Ovary (tissue), 7 donors: ENCODE measurements at regions not wholly inside any gene's neighbourhood (a gene's known extent, or its start where the extent isn't known, plus 50 kb on each side); places are given as distances from the start of the nearest gene placed in this dataset.

Source experiments
- DNase-seq, 5 donors: peaks; one replicate each; pipeline ENCODE4 v3.0.0-alpha.2; 2019 to 2020
- H3K27ac ChIP-seq, 2 donors: fragments of 200-600 bp; one replicate each; pipeline versions ENCODE4 v1.5.1 to v1.8.0; 2019 to 2022
- H3K27me3 ChIP-seq: fragments of 200-600 bp; one replicate; pipeline ENCODE4 v1.8.0; 2022
- H3K36me3 ChIP-seq: fragments of 200-600 bp; sonication (generic); one replicate; pipeline ENCODE4 v1.5.1; 2019
- H3K4me1 ChIP-seq: one replicate; pipeline ENCODE4 v1.8.1; 2013; ENCODE audit warnings: mild to moderate bottlenecking, moderate library complexity; ENCODE audit not compliant: insufficient read depth
- H3K4me3 ChIP-seq: fragments of 200-600 bp; sonication (generic); one replicate; pipeline ENCODE4 v1.5.1; 2017
- H3K9me3 ChIP-seq, 2 donors: fragments of 200-600 bp in 1 of 2; sonication (generic) in 1 of 2; one replicate each; pipeline versions ENCODE4 v1.5.1 to v1.8.1; 2013 to 2019; ENCODE audit warnings: mild to moderate bottlenecking in 1 of 2, moderate library complexity in 1 of 2
- EP300 ChIP-seq: sonication (generic); formaldehyde crosslinking; IDR thresholded peaks from one replicate; pipeline ENCODE4 v1.6.1; 2017; ENCODE audit warnings: antibody characterized with exemption
- POLR2A ChIP-seq: fragments of 450-650 bp; IDR thresholded peaks from one replicate; pipeline ENCODE4 v1.6.1; 2017; ENCODE audit warnings: antibody characterized with exemption, mild to moderate bottlenecking, moderate library complexity
- WGBS, 3 donors: extraction: QIAGEN DNeasy Blood & Tissue Kit in 1 of 3; methylation state at CpG; one replicate each; pipeline versions ENCODE4 v1.1.5 to v1.1.7; 2013 to 2017; 5-methylcytosine and 5-hydroxymethylcytosine counted together
- intact Hi-C, 4 donors: fragments of 100-400 bp; cut with DNase I; formaldehyde crosslinking; loops; one replicate each; pipeline versions ENCODE4 v1.11.0 to v1.15.1; 2022 to 2023
- TF ChIP-seq, protein P1 (sequence below), 3 donors: fragments of 450-650 bp in 2 of 3; fragments of 200-600 bp in 1 of 3; IDR thresholded peaks; one replicate each; pipeline versions ENCODE4 v1.5.1 to v1.8.0; 2016 to 2022; ENCODE audit warnings: antibody characterized with exemption in 3 of 3, mild to moderate bottlenecking in 1 of 3
- donor health status: DM: no; HTN: no; CAD: no; lungs with moderate emphysema.
- donor health status: DM: no; HTN: no; CAD: no.
- donor health status: Bipolar disorder and iron deficiency.
- donor health status: DM: no; HTN: no; CAD: no.
- donor health status: DM: yes; HTN: yes; CAD: no.

DNA sequence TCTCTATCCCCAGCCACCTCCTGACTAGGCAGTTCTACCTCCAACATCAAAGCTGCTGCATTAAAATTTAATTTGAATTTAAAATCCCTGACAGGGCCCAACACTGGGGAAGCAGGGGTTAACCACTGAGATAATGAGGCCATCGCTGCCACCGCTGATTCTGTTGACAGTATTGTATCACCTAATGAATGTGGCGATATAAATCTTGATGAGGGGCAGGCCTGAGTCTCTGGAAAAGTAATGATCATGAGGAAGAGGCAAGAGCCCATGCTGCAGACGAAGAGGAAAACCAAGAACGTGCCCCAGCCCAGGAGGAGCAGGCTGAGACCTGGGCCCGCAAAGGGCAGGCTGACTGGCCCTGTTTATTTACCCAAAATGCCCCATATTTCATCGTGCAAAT lies 251.4 kb upstream of the ZFHX3 start:
- H3K4me1 ChIP-seq = no peaks in the 10 kb centered on the region
- no peaks in the 10 kb centered on the region for H3K27me3 ChIP-seq
- no peak for DNase-seq
- TF ChIP-seq POLR2A = no peak
- no peak for TF ChIP-seq EP300
- TF ChIP-seq, protein P1, sequence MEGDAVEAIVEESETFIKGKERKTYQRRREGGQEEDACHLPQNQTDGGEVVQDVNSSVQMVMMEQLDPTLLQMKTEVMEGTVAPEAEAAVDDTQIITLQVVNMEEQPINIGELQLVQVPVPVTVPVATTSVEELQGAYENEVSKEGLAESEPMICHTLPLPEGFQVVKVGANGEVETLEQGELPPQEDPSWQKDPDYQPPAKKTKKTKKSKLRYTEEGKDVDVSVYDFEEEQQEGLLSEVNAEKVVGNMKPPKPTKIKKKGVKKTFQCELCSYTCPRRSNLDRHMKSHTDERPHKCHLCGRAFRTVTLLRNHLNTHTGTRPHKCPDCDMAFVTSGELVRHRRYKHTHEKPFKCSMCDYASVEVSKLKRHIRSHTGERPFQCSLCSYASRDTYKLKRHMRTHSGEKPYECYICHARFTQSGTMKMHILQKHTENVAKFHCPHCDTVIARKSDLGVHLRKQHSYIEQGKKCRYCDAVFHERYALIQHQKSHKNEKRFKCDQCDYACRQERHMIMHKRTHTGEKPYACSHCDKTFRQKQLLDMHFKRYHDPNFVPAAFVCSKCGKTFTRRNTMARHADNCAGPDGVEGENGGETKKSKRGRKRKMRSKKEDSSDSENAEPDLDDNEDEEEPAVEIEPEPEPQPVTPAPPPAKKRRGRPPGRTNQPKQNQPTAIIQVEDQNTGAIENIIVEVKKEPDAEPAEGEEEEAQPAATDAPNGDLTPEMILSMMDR (IDR thresholded peaks at IDR 0.05) = no peak
- H3K9me3 ChIP-seq = no peaks in the 10 kb centered on the region
- intact Hi-C loops = no loop called here
- no peak overlapping the region for H3K27ac ChIP-seq
- H3K36me3 ChIP-seq = no peaks in the 10 kb centered on the region
- H3K4me3 ChIP-seq = no peak overlapping the region
- WGBS, 3 donors = 63 to 68% (median 65%) methylated on average over 7 of the region's 7 CpGs

DNA sequence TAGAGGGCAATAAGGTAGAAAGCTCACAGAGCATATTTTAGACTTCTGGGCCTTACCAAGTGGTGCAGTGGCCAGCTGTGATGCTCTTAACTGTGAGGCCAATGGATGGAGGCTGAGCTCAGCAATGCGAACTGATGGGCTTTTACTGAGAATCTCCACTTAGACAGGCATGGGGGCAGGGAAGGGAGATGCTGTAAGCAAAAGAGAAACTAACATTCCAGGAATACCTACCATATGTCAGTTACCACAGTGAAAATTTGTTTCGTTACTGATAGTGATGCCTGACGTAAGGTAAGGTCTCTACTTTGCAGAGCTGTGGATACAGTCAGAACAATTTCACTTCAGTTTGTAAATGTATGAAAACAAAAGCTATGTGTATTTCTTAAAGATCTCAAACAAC lies 250.6 kb upstream of the ZFHX3 start:
- intact Hi-C loops = no loop called here
- H3K4me1 ChIP-seq = no peaks in the 10 kb centered on the region
- no peak for DNase-seq
- no peaks in the 10 kb centered on the region for H3K9me3 ChIP-seq
- TF ChIP-seq EP300 (no peak), POLR2A (no peak)
- TF ChIP-seq, protein P1 (IDR thresholded peaks at IDR 0.05) = no peak
- no peak overlapping the region for H3K27ac ChIP-seq
- H3K4me3 ChIP-seq = no peak overlapping the region
- H3K27me3 ChIP-seq = no peaks in the 10 kb centered on the region
- WGBS, 3 donors = 16 to 37% (median 20%) methylated on average over 3 of the region's 3 CpGs
- no peaks in the 10 kb centered on the region for H3K36me3 ChIP-seq

DNA sequence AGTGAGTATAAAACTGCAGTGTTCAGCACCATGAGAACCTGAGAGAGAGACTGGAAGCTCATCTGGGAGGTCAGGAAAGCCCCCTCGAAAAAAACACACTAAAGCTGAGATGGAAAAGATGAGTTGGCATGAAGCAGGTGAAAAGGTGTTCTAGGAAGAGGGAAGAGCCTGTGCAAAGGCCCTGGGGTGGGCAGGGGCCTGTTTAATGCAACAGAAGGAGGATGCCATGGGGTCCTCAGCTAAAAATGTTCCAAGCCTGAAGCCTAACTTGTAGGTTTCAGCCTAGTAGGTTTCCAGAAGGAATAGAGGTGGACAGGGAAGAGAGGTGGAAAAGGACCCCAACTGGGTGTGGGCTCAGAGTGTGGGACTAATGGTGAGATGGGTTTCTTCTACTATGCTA lies 242.3 kb upstream of the ZFHX3 start:
- no peak for DNase-seq
- Histone ChIP-seq H3K4me3 (no peak overlapping the region), H3K36me3 (no peaks in the 10 kb centered on the region), H3K4me1 (no peaks in the 10 kb centered on the region), H3K9me3 (no peaks in the 10 kb centered on the region), H3K27me3 (no peaks in the 10 kb centered on the region), H3K27ac (no peak overlapping the region)
- intact Hi-C loops = no loop called here
- WGBS, 3 donors = 46 to 64% (median 57%) methylated on average over 1 of the region's 1 CpG
- TF ChIP-seq EP300 (no peak), POLR2A (no peak)
- TF ChIP-seq, protein P1 (IDR thresholded peaks at IDR 0.05) = no peak

DNA sequence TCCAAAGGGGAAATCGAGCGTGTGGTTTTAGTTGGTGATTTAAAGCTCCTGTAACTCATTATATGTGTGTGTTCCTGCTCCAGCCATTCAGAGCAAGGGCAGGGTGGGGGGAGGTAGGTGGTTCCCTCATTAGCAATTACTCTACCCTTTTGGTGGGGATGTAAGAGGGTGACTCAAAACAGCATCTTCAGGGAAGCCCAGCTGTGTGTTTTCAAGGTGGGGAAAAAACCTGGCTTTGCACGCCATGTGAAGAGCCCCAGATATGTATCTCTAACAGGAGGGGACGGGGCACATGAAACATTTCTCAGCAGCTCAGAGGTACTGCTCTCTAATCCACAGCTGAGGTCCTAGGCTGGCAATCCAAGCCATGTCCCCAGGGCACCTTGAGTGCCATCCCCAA lies 241.3 kb upstream of the ZFHX3 start:
- no peak for TF ChIP-seq POLR2A
- no peak for TF ChIP-seq EP300
- TF ChIP-seq, protein P1 (IDR thresholded peaks at IDR 0.05) = no peak
- no peak for DNase-seq
- Histone ChIP-seq H3K9me3 (no peaks in the 10 kb centered on the region), H3K4me1 (no peaks in the 10 kb centered on the region), H3K27ac (no peak overlapping the region), H3K27me3 (no peaks in the 10 kb centered on the region), H3K4me3 (no peak overlapping the region), H3K36me3 (no peaks in the 10 kb centered on the region)
- 55 to 58% (median 55%) methylated on average over 4 of the region's 4 CpGs for WGBS, 3 donors
- intact Hi-C loops = no loop called here

DNA sequence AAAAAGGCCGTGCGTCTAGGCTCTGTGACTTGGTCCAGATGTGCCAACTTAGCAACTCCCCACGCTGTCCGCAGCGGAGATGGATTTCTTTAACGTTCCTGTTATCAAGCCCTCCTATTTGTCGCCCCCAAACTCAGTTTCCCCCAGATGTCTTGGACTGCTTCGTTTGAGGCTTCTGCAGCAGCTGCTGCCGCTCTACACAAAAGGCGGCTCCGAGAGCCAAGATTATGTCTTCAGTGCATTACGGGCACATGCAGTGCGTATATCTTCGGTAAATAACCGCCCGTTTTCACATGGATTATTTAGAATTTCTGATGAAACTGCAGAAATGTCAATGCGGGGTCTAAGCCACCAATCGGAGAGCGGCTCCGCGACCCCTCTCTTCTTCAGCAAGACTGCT lies 240.6 kb upstream of the ZFHX3 start:
- Histone ChIP-seq H3K27me3 (no peaks in the 10 kb centered on the region), H3K4me1 (no peaks in the 10 kb centered on the region), H3K9me3 (no peaks in the 10 kb centered on the region), H3K4me3 (no peak overlapping the region), H3K36me3 (no peaks in the 10 kb centered on the region), H3K27ac (no peak overlapping the region)
- DNase-seq = no peak
- 62 to 76% (median 69%) methylated on average over 21 of the region's 21 CpGs for WGBS, 3 donors
- intact Hi-C loops = no loop called here
- TF ChIP-seq, protein P1 (IDR thresholded peaks at IDR 0.05) = no peak
- TF ChIP-seq POLR2A = no peak
- TF ChIP-seq EP300 = no peak
